Sigmoid colon (tissue), 6 donors: ENCODE measurements at regions not wholly inside any gene's neighbourhood (a gene's known extent, or its start where the extent isn't known, plus 50 kb on each side); places are given as distances from the start of the nearest gene placed in this dataset.

Source experiments
- DNase-seq: peaks from one replicate; pipeline ENCODE4 v3.0.0-alpha.2; 2019
- H3K27ac ChIP-seq, 4 donors: fragments of 200-600 bp; sonication (generic); one replicate each; pipeline ENCODE4 v1.5.1; 2016 to 2019; ENCODE audit warnings: mild to moderate bottlenecking in 1 of 4
- H3K27me3 ChIP-seq, 3 donors: fragments of 200-600 bp; sonication (generic); one replicate each; pipeline ENCODE4 v1.5.1; 2019; ENCODE audit warnings: mild to moderate bottlenecking in 1 of 3
- H3K36me3 ChIP-seq, 4 donors: fragments of 200-600 bp; sonication (generic); one replicate each; pipeline ENCODE4 v1.5.1; 2016 to 2019
- H3K4me1 ChIP-seq, 4 donors: fragments of 200-600 bp; sonication (generic); one replicate each; pipeline ENCODE4 v1.5.1; 2017 to 2019
- H3K4me3 ChIP-seq, 4 donors: fragments of 200-600 bp; sonication (generic); one replicate each; pipeline ENCODE4 v1.5.1; 2017 to 2019; ENCODE audit warnings: mild to moderate bottlenecking in 2 of 4, moderate library complexity in 1 of 4
- H3K9me3 ChIP-seq, 4 donors: fragments of 200-600 bp in 3 of 4; sonication (generic) in 3 of 4; one replicate each; pipeline versions ENCODE4 v1.5.1 to v1.6.1; 2013 to 2019
- CTCF ChIP-seq, 4 experiments: fragments of 450-650 bp in 3 of 4; fragments of 200-600 bp in 1 of 4; IDR thresholded peaks; one replicate each; pipeline ENCODE4 v1.5.1; 2016 to 2019; ENCODE audit warnings: antibody characterized with exemption in 4 of 4, mild to moderate bottlenecking in 3 of 4, moderate library complexity in 2 of 4
- EP300 ChIP-seq, 4 donors: sonication (generic); formaldehyde crosslinking; IDR thresholded peaks; one replicate each; pipeline ENCODE4 v1.6.1; 2017; ENCODE audit warnings: antibody characterized with exemption in 4 of 4
- POLR2A ChIP-seq, 2 donors: fragments of 450-650 bp; IDR thresholded peaks; one replicate each; pipeline ENCODE4 v1.6.1; 2016; ENCODE audit warnings: antibody characterized with exemption in 2 of 2, mild to moderate bottlenecking in 2 of 2, moderate library complexity in 2 of 2
- POLR2AphosphoS5 ChIP-seq, 4 donors: sonication (generic); formaldehyde crosslinking; IDR thresholded peaks; one replicate each; pipeline ENCODE4 v1.6.1; 2017; ENCODE audit warnings: antibody characterized with exemption in 4 of 4
- WGBS, 2 donors: extraction: QIAGEN DNeasy Blood & Tissue Kit; methylation state at CpG; one replicate each; pipeline ENCODE4 v1.1.7; 2013; 5-methylcytosine and 5-hydroxymethylcytosine counted together
- intact Hi-C: fragments of 100-400 bp; cut with DNase I; formaldehyde crosslinking; loops from one replicate; pipeline ENCODE4 v1.15.1; 2023
- donor health status: healthy with polysubstance abuse.
- donor health status: healthy.

- no peaks in the 10 kb centered on the region for H3K4me1 ChIP-seq
- no peak overlapping the region for H3K4me3 ChIP-seq
- no peaks in the 10 kb centered on the region for H3K27me3 ChIP-seq
- 83 to 86% methylated on average over 11 of the region's 11 CpGs for WGBS, 2 donors
- H3K27ac ChIP-seq = no peak overlapping the region
- H3K36me3 ChIP-seq = no peaks in the 10 kb centered on the region
- TF ChIP-seq POLR2A (IDR thresholded peaks at IDR 0.05) = no peak
- TF ChIP-seq POLR2AphosphoS5 (IDR thresholded peaks at IDR 0.05) = no peak
- no peak for TF ChIP-seq EP300 (IDR thresholded peaks at IDR 0.05)
- no peak for TF ChIP-seq CTCF (IDR thresholded peaks at IDR 0.05)
- intact Hi-C loops = no loop called here
- no peak for DNase-seq
- no peaks in the 10 kb centered on the region for H3K9me3 ChIP-seq
Measured at GRCh38 chr2:153197402-153198386, 280.9 kb downstream of the RPRM start.

DNA sequence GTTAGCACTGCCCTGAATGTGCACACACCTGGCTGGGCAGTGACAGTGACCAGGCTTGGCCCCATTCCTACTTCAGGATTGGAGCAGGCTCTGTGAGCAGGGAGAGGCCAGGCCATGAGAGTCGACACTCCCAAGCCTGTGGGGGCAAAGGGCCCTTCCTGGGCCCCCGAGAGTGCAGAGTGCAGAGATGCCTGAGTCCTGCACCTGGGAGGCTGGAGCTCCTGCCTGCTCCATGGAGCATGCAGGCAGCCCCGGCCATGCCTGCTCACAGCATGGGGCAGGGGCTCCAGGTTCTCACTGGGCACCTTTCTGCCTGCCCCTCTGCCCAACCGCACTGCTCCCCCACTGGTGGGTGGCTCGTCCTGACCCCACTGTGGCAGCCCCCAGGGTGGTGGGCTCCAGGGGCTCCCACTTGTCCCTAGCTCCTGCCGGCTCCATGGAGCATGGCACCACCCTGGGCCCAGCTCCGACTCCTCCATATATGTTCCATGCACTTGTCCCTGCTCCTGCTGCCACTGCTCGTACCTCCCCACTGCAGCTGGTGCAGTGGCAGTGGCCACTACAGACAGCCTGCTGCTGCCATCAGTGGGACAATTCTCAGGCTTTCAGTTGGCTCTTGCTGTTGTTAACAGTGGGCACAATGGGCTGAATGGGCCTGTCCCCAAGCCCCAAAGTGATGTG is 282.0 kb downstream of the RPRM start:
- intact Hi-C loops = no loop called here
- Histone ChIP-seq H3K36me3 (no peaks in the 10 kb centered on the region), H3K27ac (no peak overlapping the region), H3K27me3 (no peaks in the 10 kb centered on the region), H3K4me3 (no peak overlapping the region), H3K9me3 (no peaks in the 10 kb centered on the region), H3K4me1 (no peaks in the 10 kb centered on the region)
- no peak for DNase-seq
- WGBS, 2 donors = 75 to 87% methylated on average over 8 of the region's 8 CpGs
- TF ChIP-seq POLR2A (IDR thresholded peaks at IDR 0.05) (no peak), EP300 (IDR thresholded peaks at IDR 0.05) (no peak), CTCF (IDR thresholded peaks at IDR 0.05) (no peak), POLR2AphosphoS5 (IDR thresholded peaks at IDR 0.05) (no peak)

DNA sequence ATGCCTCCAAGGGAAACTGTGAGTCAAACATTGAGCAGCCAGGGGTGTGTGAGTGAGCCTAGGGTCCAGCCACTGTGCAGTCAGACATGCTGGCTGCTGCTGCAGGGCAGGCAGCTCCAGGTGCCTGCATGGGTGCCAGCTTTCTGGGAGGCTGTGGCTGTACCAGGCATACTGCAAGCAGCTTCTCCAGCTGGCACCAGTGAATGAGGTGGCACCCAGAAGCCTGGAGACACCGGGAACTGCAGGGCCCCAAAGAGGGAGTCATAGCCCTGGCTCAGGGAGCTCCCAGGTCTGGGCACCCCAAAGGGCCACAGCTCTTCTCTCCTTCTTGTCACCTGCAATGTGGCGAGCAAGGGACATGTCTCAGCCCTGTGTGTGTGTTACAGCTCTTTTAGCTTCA is 283.2 kb downstream of the RPRM start:
- H3K4me1 ChIP-seq = no peaks in the 10 kb centered on the region
- TF ChIP-seq POLR2AphosphoS5 (IDR thresholded peaks at IDR 0.05) (no peak), CTCF (IDR thresholded peaks at IDR 0.05) (no peak), POLR2A (IDR thresholded peaks at IDR 0.05) (no peak), EP300 (IDR thresholded peaks at IDR 0.05) (no peak)
- intact Hi-C loops = no loop called here
- WGBS, 2 donors = 88 to 92% methylated on average over 2 of the region's 2 CpGs
- H3K27ac ChIP-seq = no peak overlapping the region
- no peaks in the 10 kb centered on the region for H3K9me3 ChIP-seq
- H3K4me3 ChIP-seq = no peak overlapping the region
- DNase-seq = no peak
- no peaks in the 10 kb centered on the region for H3K27me3 ChIP-seq
- no peaks in the 10 kb centered on the region for H3K36me3 ChIP-seq

DNA sequence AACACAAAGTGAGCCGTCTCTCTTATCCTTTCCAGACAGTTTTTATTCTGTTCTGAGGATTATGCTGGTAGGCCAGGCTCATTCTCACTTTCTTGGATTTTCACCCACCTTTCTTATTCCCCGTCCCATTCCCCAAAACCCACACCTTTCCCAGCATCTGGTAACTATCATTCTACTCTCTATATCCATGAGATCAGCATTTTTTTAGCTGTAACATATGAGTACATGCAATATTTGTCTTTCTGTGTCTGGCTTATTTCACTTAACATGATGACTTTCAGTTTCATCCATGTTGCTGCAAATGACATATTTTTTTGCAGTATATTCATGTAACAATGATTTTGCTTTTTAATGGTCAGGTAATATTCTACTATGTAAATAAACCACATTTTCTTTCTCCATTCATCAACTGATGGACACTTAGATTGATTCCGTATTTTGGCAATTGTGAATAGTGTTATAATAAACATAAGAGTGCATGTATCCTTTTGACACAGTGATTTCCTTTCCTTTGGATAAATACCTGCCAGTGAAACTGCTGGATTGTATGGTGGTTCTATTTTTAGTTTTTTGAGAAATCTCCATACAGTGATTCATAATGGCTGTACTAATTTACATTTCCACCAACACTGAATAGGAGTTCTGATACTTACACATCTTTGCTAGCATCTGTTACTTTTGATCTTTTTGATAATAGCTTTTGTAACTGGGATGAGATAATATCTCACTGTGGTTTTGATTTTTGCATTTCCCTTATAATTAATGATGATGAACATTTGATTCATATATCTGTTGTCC is 289.3 kb downstream of the RPRM start:
- DNase-seq = no peak
- TF ChIP-seq EP300 (IDR thresholded peaks at IDR 0.05) (no peak), CTCF (IDR thresholded peaks at IDR 0.05) (no peak), POLR2A (IDR thresholded peaks at IDR 0.05) (no peak), POLR2AphosphoS5 (IDR thresholded peaks at IDR 0.05) (no peak)
- Histone ChIP-seq H3K9me3 (peaks cover 0 to 1% (median 0%) of the 10 kb centered on the region in 4 donors), H3K4me3 (no peak overlapping the region), H3K4me1 (no peaks in the 10 kb centered on the region), H3K27ac (no peak overlapping the region), H3K27me3 (no peaks in the 10 kb centered on the region), H3K36me3 (no peaks in the 10 kb centered on the region)
- WGBS, 2 donors = 88 to 95% methylated on average over 3 of the region's 3 CpGs
- intact Hi-C loops = no loop called here
